ENCODE measurements at regions not wholly inside any gene's neighbourhood (a gene's known extent, or its start where the extent isn't known, plus 50 kb on each side); places are given as distances from the start of the nearest gene placed in this dataset.
"Not testable (repeated sequence)": the region's sequence is repeated elsewhere in the genome, so short reads cannot be mapped to it uniquely, and the experiment has no call there.

DNA sequence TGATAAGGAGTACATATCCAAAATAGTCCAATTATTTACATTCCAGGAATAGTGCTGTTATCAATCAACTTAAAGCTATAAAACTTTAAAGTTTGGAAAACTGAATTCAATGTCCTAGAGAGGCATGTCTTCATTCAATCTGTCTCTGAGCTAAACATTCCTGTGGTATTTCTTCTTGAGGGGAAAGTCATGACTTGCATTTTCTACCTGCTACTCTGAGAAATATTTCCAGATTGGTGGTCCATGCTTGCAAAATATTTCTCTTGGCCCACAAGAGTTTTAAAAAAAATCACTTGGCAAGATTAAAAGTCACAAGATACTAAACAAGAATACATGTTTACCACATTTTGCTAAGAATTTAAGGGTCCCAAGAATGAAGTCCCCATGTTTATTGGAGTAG lies 63.6 kb upstream of the HGF start:
- Mint-ChIP-seq H3K27ac (no peak overlapping the region), H3K27me3 (ENCODE audit: low read depth in 3 of 3) (no peaks in the 10 kb centered on the region), H3K9me3 (peaks cover 15 to 39% (median 29%) of the 10 kb centered on the region in 7 donors), H3K36me3 (peaks cover 5 to 14% of the 10 kb centered on the region in 2 donors), H3K4me1 (no peaks in the 10 kb centered on the region), H3K4me3 (no peak overlapping the region)
- Histone ChIP-seq H3K36me3 (replicated peaks in 1 of 2; ENCODE audit: control insufficient read depth in 1 of 2, insufficient read depth in 2 of 2, low read length in 2 of 2) (no peaks in the 10 kb centered on the region), H3K27me3 (ENCODE audit: control insufficient read depth in 2 of 2, insufficient read depth in 2 of 2, low read length in 2 of 2) (no peaks in the 10 kb centered on the region), H2AFZ (ENCODE audit: insufficient read depth, low read depth, low read length, poor library complexity, severe bottlenecking) (no peak overlapping the region), H3K9me3 (replicated peaks in 1 of 2; ENCODE audit: control insufficient read depth in 1 of 2, insufficient read depth in 1 of 2, low read length in 2 of 2) (peaks cover 14 to 27% of the 10 kb centered on the region in 2 donors), H3K79me2 (ENCODE audit: insufficient read depth, low read length) (no peaks in the 10 kb centered on the region), H3K4me1 (ENCODE audit: control insufficient read depth in 1 of 2, insufficient read depth in 2 of 2, low read length in 2 of 2) (no peaks in the 10 kb centered on the region), H3K4me3 (replicated peaks in 1 of 3; ENCODE audit: low read depth in 2 of 3, low read length in 3 of 3) (no peak overlapping the region), H3K27ac (ENCODE audit: low read depth in 1 of 2, low read length in 2 of 2) (no peak overlapping the region), H3K4me2 (replicated peaks; ENCODE audit: extremely low read depth, low read length, poor library complexity, severe bottlenecking) (no peak overlapping the region), H3K9ac (ENCODE audit: insufficient read depth, low read length, poor library complexity, severe bottlenecking) (no peak overlapping the region), H4K20me1 (ENCODE audit: insufficient read depth, low read length) (no peaks in the 10 kb centered on the region)
- DNase-seq, result no peak
- intact Hi-C loops (cut with micrococcal nuclease), result no loop called here
- TF ChIP-seq, protein P1, sequence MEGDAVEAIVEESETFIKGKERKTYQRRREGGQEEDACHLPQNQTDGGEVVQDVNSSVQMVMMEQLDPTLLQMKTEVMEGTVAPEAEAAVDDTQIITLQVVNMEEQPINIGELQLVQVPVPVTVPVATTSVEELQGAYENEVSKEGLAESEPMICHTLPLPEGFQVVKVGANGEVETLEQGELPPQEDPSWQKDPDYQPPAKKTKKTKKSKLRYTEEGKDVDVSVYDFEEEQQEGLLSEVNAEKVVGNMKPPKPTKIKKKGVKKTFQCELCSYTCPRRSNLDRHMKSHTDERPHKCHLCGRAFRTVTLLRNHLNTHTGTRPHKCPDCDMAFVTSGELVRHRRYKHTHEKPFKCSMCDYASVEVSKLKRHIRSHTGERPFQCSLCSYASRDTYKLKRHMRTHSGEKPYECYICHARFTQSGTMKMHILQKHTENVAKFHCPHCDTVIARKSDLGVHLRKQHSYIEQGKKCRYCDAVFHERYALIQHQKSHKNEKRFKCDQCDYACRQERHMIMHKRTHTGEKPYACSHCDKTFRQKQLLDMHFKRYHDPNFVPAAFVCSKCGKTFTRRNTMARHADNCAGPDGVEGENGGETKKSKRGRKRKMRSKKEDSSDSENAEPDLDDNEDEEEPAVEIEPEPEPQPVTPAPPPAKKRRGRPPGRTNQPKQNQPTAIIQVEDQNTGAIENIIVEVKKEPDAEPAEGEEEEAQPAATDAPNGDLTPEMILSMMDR (IDR thresholded peaks at IDR 0.05), result no peak

DNA sequence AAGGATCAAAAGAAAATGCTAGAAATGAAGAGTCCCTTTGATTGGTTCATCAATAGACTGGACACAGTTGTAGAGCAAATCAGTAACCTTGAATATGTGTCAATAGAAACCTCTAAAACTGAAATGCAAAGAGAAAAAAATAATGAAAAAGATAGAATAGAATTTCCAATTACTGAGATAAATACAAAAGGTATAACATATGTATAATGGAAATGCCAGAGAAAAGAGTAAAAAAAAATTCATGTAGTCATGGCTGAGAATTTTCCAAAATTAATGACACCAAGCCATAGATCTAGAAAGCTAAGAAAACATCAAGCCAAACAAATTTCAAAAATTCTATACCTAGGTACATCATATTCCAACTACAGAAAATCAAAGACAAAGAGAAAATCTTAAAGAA lies 62.0 kb upstream of the HGF start:
- intact Hi-C loops (cut with micrococcal nuclease), result no loop called here
- H3K27me3 Mint-ChIP-seq (ENCODE audit: low read depth in 3 of 3), result peaks cover 0 to 2% (median 0%) of the 10 kb centered on the region in 3 donors
- TF ChIP-seq, protein P1 (IDR thresholded peaks at IDR 0.05), result no peak
- Histone ChIP-seq H3K4me2 (replicated peaks; ENCODE audit: extremely low read depth, low read length, poor library complexity, severe bottlenecking) (no peak overlapping the region), H3K36me3 (replicated peaks in 1 of 2; ENCODE audit: control insufficient read depth in 1 of 2, insufficient read depth in 2 of 2, low read length in 2 of 2) (no peaks in the 10 kb centered on the region), H3K27me3 (ENCODE audit: control insufficient read depth in 2 of 2, insufficient read depth in 2 of 2, low read length in 2 of 2) (no peaks in the 10 kb centered on the region), H3K4me3 (replicated peaks in 1 of 3; ENCODE audit: low read depth in 2 of 3, low read length in 3 of 3) (no peak overlapping the region), H3K4me1 (ENCODE audit: control insufficient read depth in 1 of 2, insufficient read depth in 2 of 2, low read length in 2 of 2) (no peaks in the 10 kb centered on the region), H3K9me3 (replicated peaks in 1 of 2; ENCODE audit: control insufficient read depth in 1 of 2, insufficient read depth in 1 of 2, low read length in 2 of 2) (peaks cover 14 to 27% of the 10 kb centered on the region in 2 donors), H3K79me2 (ENCODE audit: insufficient read depth, low read length) (no peaks in the 10 kb centered on the region), H3K9ac (ENCODE audit: insufficient read depth, low read length, poor library complexity, severe bottlenecking) (no peak overlapping the region), H4K20me1 (ENCODE audit: insufficient read depth, low read length) (no peaks in the 10 kb centered on the region), H3K27ac (ENCODE audit: low read depth in 1 of 2, low read length in 2 of 2) (no peak overlapping the region), H2AFZ (ENCODE audit: insufficient read depth, low read depth, low read length, poor library complexity, severe bottlenecking) (no peak overlapping the region)
- peaks cover 5 to 14% of the 10 kb centered on the region in 2 donors for H3K36me3 Mint-ChIP-seq
- no peak overlapping the region for H3K27ac Mint-ChIP-seq
- H3K4me1 Mint-ChIP-seq, result no peaks in the 10 kb centered on the region
- peaks cover 20 to 47% (median 35%) of the 10 kb centered on the region in 7 donors for H3K9me3 Mint-ChIP-seq
- no peak for DNase-seq
- no peak overlapping the region for H3K4me3 Mint-ChIP-seq

- H3K36me3 ChIP-seq (replicated peaks in 1 of 2; ENCODE audit: control insufficient read depth in 1 of 2, insufficient read depth in 2 of 2, low read length in 2 of 2); H3K27ac Mint-ChIP-seq; H3K27me3 ChIP-seq (ENCODE audit: control insufficient read depth in 2 of 2, insufficient read depth in 2 of 2, low read length in 2 of 2); H3K4me3 Mint-ChIP-seq; intact Hi-C loops (cut with micrococcal nuclease); H4K20me1 ChIP-seq (ENCODE audit: insufficient read depth, low read length); DNase-seq; H3K9ac ChIP-seq (ENCODE audit: insufficient read depth, low read length, poor library complexity, severe bottlenecking); H3K4me2 ChIP-seq (replicated peaks; ENCODE audit: extremely low read depth, low read length, poor library complexity, severe bottlenecking); H3K4me3 ChIP-seq (replicated peaks in 1 of 3; ENCODE audit: low read depth in 2 of 3, low read length in 3 of 3); H3K4me1 ChIP-seq (ENCODE audit: control insufficient read depth in 1 of 2, insufficient read depth in 2 of 2, low read length in 2 of 2); H3K27ac ChIP-seq (ENCODE audit: low read depth in 1 of 2, low read length in 2 of 2); H2AFZ ChIP-seq (ENCODE audit: insufficient read depth, low read depth, low read length, poor library complexity, severe bottlenecking); H3K27me3 Mint-ChIP-seq (ENCODE audit: low read depth in 3 of 3); H3K79me2 ChIP-seq (ENCODE audit: insufficient read depth, low read length); H3K4me1 Mint-ChIP-seq: not testable (repeated sequence)
- peaks cover 14 to 27% of the 10 kb centered on the region in 2 donors for H3K9me3 ChIP-seq (replicated peaks in 1 of 2; ENCODE audit: control insufficient read depth in 1 of 2, insufficient read depth in 1 of 2, low read length in 2 of 2)
- Mint-ChIP-seq H3K9me3 (peaks cover 20 to 48% (median 39%) of the 10 kb centered on the region in 7 donors), H3K36me3 (peaks cover 5 to 14% of the 10 kb centered on the region in 2 donors)
- 86% methylated on average over 2 of the region's 4 CpGs for whole genome bisulfite sequencing (ENCODE audit: insufficient coverage)
These were observed 59.7 kb upstream of the HGF start for GRCh38 chr7:81829511-81829910.
